Activated CD4-positive, alpha-beta T cell treated with anti-CD3 and anti-CD28 coated beads for 4 hours (primary cell): ENCODE measurements at regions not wholly inside any gene's neighbourhood (a gene's known extent, or its start where the extent isn't known, plus 50 kb on each side); places are given as distances from the start of the nearest gene placed in this dataset.
"Not testable (repeated sequence)": the region's sequence is repeated elsewhere in the genome, so short reads cannot be mapped to it uniquely, and the experiment has no call there.

ENCODE experiments used
- DNase-seq, 2 donors: peaks; one replicate each; pipeline ENCODE4 v3.0.0-alpha.2; 2020

GRCh38 chr10:6864142-6864541, 284.1 kb upstream of the PRKCQ start:
- DNase-seq: no peak

GRCh38 chr10:6863381-6863780, 283.3 kb upstream of the PRKCQ start:
- DNase-seq: no peak

GRCh38 chr10:6850452-6850851, 270.4 kb upstream of the PRKCQ start:
- no peak for DNase-seq

GRCh38 chr10:6847561-6847960, 267.5 kb upstream of the PRKCQ start:
- DNase-seq: no peak

GRCh38 chr10:6843894-6844650, 264.0 kb upstream of the PRKCQ start:
- no peak for DNase-seq

GRCh38 chr10:6843481-6843881, 263.4 kb upstream of the PRKCQ start:
- no peak for DNase-seq

- DNase-seq: no peak
Observed at GRCh38 chr10:6842722-6843121, 262.6 kb upstream of the PRKCQ start.

GRCh38 chr10:6841761-6842160, 261.7 kb upstream of the PRKCQ start:
- no peak for DNase-seq

GRCh38 chr10:6840766-6841165, 260.7 kb upstream of the PRKCQ start:
- DNase-seq: no peak

GRCh38 chr10:6840201-6840691, 260.2 kb upstream of the PRKCQ start:
- no peak for DNase-seq

- DNase-seq: no peak
Observed at GRCh38 chr10:6838118-6838517, 258.0 kb upstream of the PRKCQ start.

- DNase-seq: no peak
Observed at GRCh38 chr10:6833458-6834011, 253.5 kb upstream of the PRKCQ start.

- not testable (repeated sequence) for DNase-seq
Observed at GRCh38 chr10:6830981-6831380, 250.9 kb upstream of the PRKCQ start.

GRCh38 chr10:6824793-6825192, 244.7 kb upstream of the PRKCQ start:
- DNase-seq: not testable (repeated sequence)

- no peak for DNase-seq
Observed at GRCh38 chr10:6823770-6824169, 243.7 kb upstream of the PRKCQ start.

- no peak for DNase-seq
Observed at GRCh38 chr10:6819301-6819700, 239.2 kb upstream of the PRKCQ start.

- no peak for DNase-seq
Observed at GRCh38 chr10:6817770-6818169, 237.7 kb upstream of the PRKCQ start.

GRCh38 chr10:6815346-6815745, 235.3 kb upstream of the PRKCQ start:
- DNase-seq: no peak

GRCh38 chr10:6813856-6814255, 233.8 kb upstream of the PRKCQ start:
- no peak for DNase-seq

- DNase-seq: no peak
Observed at GRCh38 chr10:6813306-6813705, 233.2 kb upstream of the PRKCQ start.

- no peak for DNase-seq
Observed at GRCh38 chr10:6811153-6811552, 231.1 kb upstream of the PRKCQ start.

- DNase-seq: no peak
Observed at GRCh38 chr10:6803427-6803783, 223.3 kb upstream of the PRKCQ start.

- DNase-seq: no peak
Observed at GRCh38 chr10:6802759-6803426, 222.8 kb upstream of the PRKCQ start.

- no peak for DNase-seq
Observed at GRCh38 chr10:6796231-6796630, 216.2 kb upstream of the PRKCQ start.
